ENCODE measurements at regions not wholly inside any gene's neighbourhood (a gene's known extent, or its start where the extent isn't known, plus 50 kb on each side); places are given as distances from the start of the nearest gene placed in this dataset.

DNA sequence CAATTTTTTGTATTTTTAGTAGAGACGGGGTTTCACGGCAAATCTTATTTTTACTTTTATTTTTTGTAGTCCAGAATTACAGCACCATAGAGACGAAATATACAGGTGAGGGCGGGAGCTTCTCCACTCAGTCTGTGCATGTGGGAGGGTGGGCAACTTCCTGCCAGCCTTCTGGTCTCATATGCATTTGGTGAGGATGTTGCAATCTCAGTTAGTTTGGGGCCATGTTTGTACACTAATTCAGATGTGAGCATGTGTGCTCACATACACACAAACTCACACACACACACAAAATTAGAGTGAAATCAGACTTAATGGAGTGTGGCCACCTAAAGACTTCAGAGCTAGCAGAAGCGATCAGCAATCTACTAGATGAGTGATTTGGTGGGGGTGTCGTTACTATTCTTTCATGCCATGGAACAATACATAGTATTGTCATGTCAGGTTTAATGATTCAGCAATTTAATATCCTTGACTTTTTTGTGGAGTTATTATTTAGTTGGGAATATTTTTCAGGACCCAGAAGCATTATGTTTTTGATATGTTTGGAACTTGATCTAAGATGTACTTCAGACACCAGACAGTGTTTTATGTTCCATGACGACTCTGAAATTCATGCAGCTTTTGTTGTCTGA is 78.0 kb upstream of the BMP2 start:
- H3K14ac ChIP-seq (ENCODE audit: insufficient read depth, low read length), result no peak overlapping the region
- DNase-seq, result no peak
- H3K9me3 Mint-ChIP-seq, result no peaks in the 10 kb centered on the region; a peak in 1 of 5 replicates
- no peak overlapping the region for H3K4me2 ChIP-seq (ENCODE audit: insufficient read depth, insufficient read length, low read length)
- peaks cover 4 to 6% of the 10 kb centered on the region in 2 experiments for H3K4me1 Mint-ChIP-seq
- no peak overlapping the region for H2BK15ac ChIP-seq (ENCODE audit: low read depth, low read length)
- H3K9ac ChIP-seq (ENCODE audit: extremely low read depth, insufficient read length, low read length), result no peak overlapping the region
- H3K79me2 ChIP-seq (ENCODE audit: insufficient read depth, low read length), result no peaks in the 10 kb centered on the region
- H2AFZ ChIP-seq (ENCODE audit: low read length), result no peak overlapping the region
- H2BK20ac ChIP-seq (ENCODE audit: low read depth, low read length, poor library complexity, severe bottlenecking), result no peak overlapping the region
- H3K9me3 ChIP-seq (ENCODE audit: control insufficient read depth, low read depth, low read length), result no peaks in the 10 kb centered on the region
- no peaks in the 10 kb centered on the region for H3K36me3 Mint-ChIP-seq (ENCODE audit: insufficient read depth in 1 of 3, low read depth in 3 of 3)
- no peaks in the 10 kb centered on the region for H3K23me2 ChIP-seq (ENCODE audit: insufficient read length, low read depth, low read length, poor library complexity, severe bottlenecking)
- no peak overlapping the region for H2BK5ac ChIP-seq (ENCODE audit: insufficient read length, low read length)
- no peak overlapping the region for H3K18ac ChIP-seq (ENCODE audit: insufficient read length, low read depth, low read length)
- H2AK5ac ChIP-seq (ENCODE audit: insufficient read length, low read length), result no peak overlapping the region
- no peak overlapping the region for H4K8ac ChIP-seq (replicated peaks; ENCODE audit: insufficient read length, low read depth, low read length)
- no peak overlapping the region for H3T11ph ChIP-seq (ENCODE audit: low read length)
- no peak overlapping the region for H4K5ac ChIP-seq (ENCODE audit: insufficient read length, low read depth, low read length)
- H2BK120ac ChIP-seq (ENCODE audit: low read depth, low read length, poor library complexity, severe bottlenecking), result no peak overlapping the region
- H3K4me1 ChIP-seq (ENCODE audit: insufficient read depth, low read length), result no peaks in the 10 kb centered on the region
- no peak overlapping the region for H4K91ac ChIP-seq (ENCODE audit: insufficient read length, low read depth, low read length)
- no peaks in the 10 kb centered on the region for H3K27me3 Mint-ChIP-seq (ENCODE audit: low read depth)
- no peak overlapping the region for H3K56ac ChIP-seq (ENCODE audit: insufficient read length, low read depth, low read length)
- TF ChIP-seq, protein P1, sequence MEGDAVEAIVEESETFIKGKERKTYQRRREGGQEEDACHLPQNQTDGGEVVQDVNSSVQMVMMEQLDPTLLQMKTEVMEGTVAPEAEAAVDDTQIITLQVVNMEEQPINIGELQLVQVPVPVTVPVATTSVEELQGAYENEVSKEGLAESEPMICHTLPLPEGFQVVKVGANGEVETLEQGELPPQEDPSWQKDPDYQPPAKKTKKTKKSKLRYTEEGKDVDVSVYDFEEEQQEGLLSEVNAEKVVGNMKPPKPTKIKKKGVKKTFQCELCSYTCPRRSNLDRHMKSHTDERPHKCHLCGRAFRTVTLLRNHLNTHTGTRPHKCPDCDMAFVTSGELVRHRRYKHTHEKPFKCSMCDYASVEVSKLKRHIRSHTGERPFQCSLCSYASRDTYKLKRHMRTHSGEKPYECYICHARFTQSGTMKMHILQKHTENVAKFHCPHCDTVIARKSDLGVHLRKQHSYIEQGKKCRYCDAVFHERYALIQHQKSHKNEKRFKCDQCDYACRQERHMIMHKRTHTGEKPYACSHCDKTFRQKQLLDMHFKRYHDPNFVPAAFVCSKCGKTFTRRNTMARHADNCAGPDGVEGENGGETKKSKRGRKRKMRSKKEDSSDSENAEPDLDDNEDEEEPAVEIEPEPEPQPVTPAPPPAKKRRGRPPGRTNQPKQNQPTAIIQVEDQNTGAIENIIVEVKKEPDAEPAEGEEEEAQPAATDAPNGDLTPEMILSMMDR (conservative IDR thresholded peaks at IDR 0.05), result no peak
- H3K27me3 ChIP-seq (ENCODE audit: insufficient read depth, low read length), result no peaks in the 10 kb centered on the region
- no peaks in the 10 kb centered on the region for H3K79me1 ChIP-seq (ENCODE audit: insufficient read depth, low read depth, low read length, poor library complexity, severe bottlenecking)
- H4K20me1 ChIP-seq (ENCODE audit: control insufficient read depth, insufficient read depth, insufficient read length), result no peaks in the 10 kb centered on the region
- no peak overlapping the region for H2BK12ac ChIP-seq (ENCODE audit: insufficient read length, low read depth, low read length)
- no peak overlapping the region for H3K23ac ChIP-seq (ENCODE audit: insufficient read length, low read depth, low read length)
- H3K4ac ChIP-seq (ENCODE audit: low read depth, low read length), result no peak overlapping the region
- H3K27ac ChIP-seq (ENCODE audit: insufficient read length, low read depth, low read length), result no peak overlapping the region
- WGBS (ENCODE audit: extremely low coverage, insufficient read length, low lambda C conversion rate), result no CpG with 5 or more reads among the region's 7 CpGs
- H3K4me3 Mint-ChIP-seq, result no peak overlapping the region
- H3K27ac Mint-ChIP-seq, result no peak overlapping the region

Measured in H9 (cell line).